Uterus (tissue), 2 donors: ENCODE measurements at regions not wholly inside any gene's neighbourhood (a gene's known extent, or its start where the extent isn't known, plus 50 kb on each side); places are given as distances from the start of the nearest gene placed in this dataset.

Source experiments
- POLR2A ChIP-seq, 2 donors: fragments of 450-650 bp; IDR thresholded peaks; one replicate each; pipeline ENCODE4 v1.6.1; 2016; ENCODE audit warnings: antibody characterized with exemption in 2 of 2, mild to moderate bottlenecking in 1 of 2, moderate library complexity in 1 of 2
- TF ChIP-seq, protein P1 (sequence below), 4 experiments: fragments of 200-600 bp in 2 of 4; fragments of 450-650 bp in 2 of 4; sonication (generic) in 2 of 4; IDR thresholded peaks; one replicate each; pipeline ENCODE4 v1.5.1; 2016 to 2019; ENCODE audit warnings: antibody characterized with exemption in 4 of 4, mild to moderate bottlenecking in 2 of 4, moderate library complexity in 1 of 4

DNA sequence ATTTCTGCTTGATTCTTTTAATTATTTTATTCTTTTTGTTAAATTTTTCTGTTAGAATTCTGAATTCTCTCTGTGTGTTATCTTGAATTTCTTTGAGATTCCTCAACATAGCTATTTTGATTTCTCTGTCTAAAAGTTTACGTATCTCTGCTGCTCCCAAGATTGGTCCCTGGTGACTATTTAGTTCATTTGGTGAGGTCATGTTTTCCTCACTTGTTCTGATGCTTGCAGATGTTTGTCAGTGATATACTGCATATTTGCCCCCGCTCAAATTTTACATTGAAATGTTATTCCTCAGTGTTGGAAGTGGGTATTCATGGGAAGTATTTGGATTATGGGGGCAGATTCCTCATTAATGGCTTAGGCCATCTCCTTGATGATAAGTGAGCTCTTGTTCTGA, 105.3 kb downstream of the PRDM9 start:
- no peak for TF ChIP-seq POLR2A (IDR thresholded peaks at IDR 0.05)
- TF ChIP-seq, protein P1, sequence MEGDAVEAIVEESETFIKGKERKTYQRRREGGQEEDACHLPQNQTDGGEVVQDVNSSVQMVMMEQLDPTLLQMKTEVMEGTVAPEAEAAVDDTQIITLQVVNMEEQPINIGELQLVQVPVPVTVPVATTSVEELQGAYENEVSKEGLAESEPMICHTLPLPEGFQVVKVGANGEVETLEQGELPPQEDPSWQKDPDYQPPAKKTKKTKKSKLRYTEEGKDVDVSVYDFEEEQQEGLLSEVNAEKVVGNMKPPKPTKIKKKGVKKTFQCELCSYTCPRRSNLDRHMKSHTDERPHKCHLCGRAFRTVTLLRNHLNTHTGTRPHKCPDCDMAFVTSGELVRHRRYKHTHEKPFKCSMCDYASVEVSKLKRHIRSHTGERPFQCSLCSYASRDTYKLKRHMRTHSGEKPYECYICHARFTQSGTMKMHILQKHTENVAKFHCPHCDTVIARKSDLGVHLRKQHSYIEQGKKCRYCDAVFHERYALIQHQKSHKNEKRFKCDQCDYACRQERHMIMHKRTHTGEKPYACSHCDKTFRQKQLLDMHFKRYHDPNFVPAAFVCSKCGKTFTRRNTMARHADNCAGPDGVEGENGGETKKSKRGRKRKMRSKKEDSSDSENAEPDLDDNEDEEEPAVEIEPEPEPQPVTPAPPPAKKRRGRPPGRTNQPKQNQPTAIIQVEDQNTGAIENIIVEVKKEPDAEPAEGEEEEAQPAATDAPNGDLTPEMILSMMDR (IDR thresholded peaks at IDR 0.05): no peak
